WERI-Rb-1 (cell line): ENCODE measurements at regions not wholly inside any gene's neighbourhood (a gene's known extent, or its start where the extent isn't known, plus 50 kb on each side); places are given as distances from the start of the nearest gene placed in this dataset.

Experiments
- DNase-seq: peaks from one replicate; pipeline ENCODE4 v3.0.0-alpha.2; 2020
- H3K27ac ChIP-seq: fragments of 250-450 bp; sonication (Bioruptor Pico); 2 replicates; pipeline ENCODE4 v1.5.1; 2020; ENCODE audit warnings: mild to moderate bottlenecking, moderate library complexity
- H3K27me3 ChIP-seq: fragments of 250-450 bp; sonication (Bioruptor Pico); 2 replicates; pipeline ENCODE4 v1.5.1; 2021; ENCODE audit warnings: mild to moderate bottlenecking, low read depth, moderate library complexity; ENCODE audit not compliant: insufficient read depth, severe bottlenecking
- H3K36me3 ChIP-seq: fragments of 250-450 bp; sonication (Bioruptor Pico); 2 replicates; pipeline ENCODE4 v1.5.1; 2020; ENCODE audit warnings: mild to moderate bottlenecking, moderate library complexity
- H3K4me3 ChIP-seq: 2 replicates; pipeline ENCODE4 v1.5.1; 2011; ENCODE audit warnings: low read depth, mild to moderate bottlenecking, control low read depth, low read length
- H3K9me3 ChIP-seq: fragments of 250-450 bp; sonication (Bioruptor Pico); 2 replicates; pipeline ENCODE4 v1.5.1; 2021; ENCODE audit warnings: mild to moderate bottlenecking, moderate library complexity; ENCODE audit not compliant: severe bottlenecking
- CTCF ChIP-seq: IDR thresholded peaks from 2 replicates; pipeline ENCODE4 v1.5.1; 2011; ENCODE audit warnings: low read depth, mild to moderate bottlenecking, control low read depth, inconsistent platforms, low read length

- H3K27ac ChIP-seq = no peak overlapping the region
- H3K9me3 ChIP-seq = no peaks in the 10 kb centered on the region
- H3K36me3 ChIP-seq = no peaks in the 10 kb centered on the region
- no peak for DNase-seq
- no peak overlapping the region for H3K4me3 ChIP-seq
- no peak for TF ChIP-seq CTCF
- no peaks in the 10 kb centered on the region for H3K27me3 ChIP-seq
Measured at GRCh38 chr5:44942524-44943001, 133.8 kb downstream of the MRPS30 start.

GRCh38 chr5:44943647-44944046 lies 134.9 kb downstream of the MRPS30 start:
- Histone ChIP-seq H3K36me3 (no peaks in the 10 kb centered on the region), H3K27ac (no peak overlapping the region), H3K27me3 (no peaks in the 10 kb centered on the region), H3K4me3 (no peak overlapping the region), H3K9me3 (no peaks in the 10 kb centered on the region)
- no peak for DNase-seq
- no peak for TF ChIP-seq CTCF

- Histone ChIP-seq H3K27me3 (no peaks in the 10 kb centered on the region), H3K27ac (no peak overlapping the region), H3K4me3 (no peak overlapping the region), H3K36me3 (no peaks in the 10 kb centered on the region), H3K9me3 (no peaks in the 10 kb centered on the region)
- no peak for TF ChIP-seq CTCF
- DNase-seq = no peak
Measured at GRCh38 chr5:44945743-44946142, 137.0 kb downstream of the MRPS30 start.

GRCh38 chr5:44949687-44950086 lies 140.9 kb downstream of the MRPS30 start:
- TF ChIP-seq CTCF = no peak
- no peaks in the 10 kb centered on the region for H3K36me3 ChIP-seq
- H3K4me3 ChIP-seq = no peak overlapping the region
- H3K9me3 ChIP-seq = no peaks in the 10 kb centered on the region
- H3K27ac ChIP-seq = no peak overlapping the region
- no peak for DNase-seq
- no peaks in the 10 kb centered on the region for H3K27me3 ChIP-seq

GRCh38 chr5:44951371-44951770 lies 142.6 kb downstream of the MRPS30 start:
- Histone ChIP-seq H3K27me3 (no peaks in the 10 kb centered on the region), H3K9me3 (no peaks in the 10 kb centered on the region), H3K4me3 (no peak overlapping the region), H3K27ac (no peak overlapping the region), H3K36me3 (no peaks in the 10 kb centered on the region)
- no peak for TF ChIP-seq CTCF
- DNase-seq = no peak

- Histone ChIP-seq H3K27me3 (no peaks in the 10 kb centered on the region), H3K27ac (no peak overlapping the region), H3K36me3 (no peaks in the 10 kb centered on the region), H3K9me3 (no peaks in the 10 kb centered on the region), H3K4me3 (no peak overlapping the region)
- peak; percentile 64 for TF ChIP-seq CTCF
- peak; percentile 16 for DNase-seq
Measured at GRCh38 chr5:44952376-44952775, 143.6 kb downstream of the MRPS30 start.
